GM12864 (cell line): ENCODE measurements at regions not wholly inside any gene's neighbourhood (a gene's known extent, or its start where the extent isn't known, plus 50 kb on each side); places are given as distances from the start of the nearest gene placed in this dataset.

Source experiments
- DNase-seq: peaks from one replicate; pipeline ENCODE4 v3.0.0-alpha.2; 2011; ENCODE audit warnings: low read depth
- H3K4me3 ChIP-seq: 2 replicates; pipeline ENCODE4 v1.5.1; 2011; ENCODE audit warnings: mild to moderate bottlenecking, low read depth, low read length, control low read depth
- CTCF ChIP-seq: IDR thresholded peaks from 2 replicates; pipeline ENCODE4 v1.5.1; 2011; ENCODE audit warnings: low read depth, mild to moderate bottlenecking, moderate library complexity, low read length, control low read depth, inconsistent platforms; ENCODE audit errors: missing control alignments

GRCh38 chr17:71171270-71171669 is 949.5 kb upstream of the SOX9 start:
- H3K4me3 ChIP-seq, result no peak overlapping the region
- TF ChIP-seq CTCF, result no peak
- DNase-seq, result no peak

- no peak overlapping the region for H3K4me3 ChIP-seq
- no peak for DNase-seq
- no peak for TF ChIP-seq CTCF
Observed at GRCh38 chr17:71173991-71174390, 946.8 kb upstream of the SOX9 start.

GRCh38 chr17:71176331-71176730 is 944.5 kb upstream of the SOX9 start:
- no peak for TF ChIP-seq CTCF
- no peak for DNase-seq
- H3K4me3 ChIP-seq, result no peak overlapping the region

- no peak overlapping the region for H3K4me3 ChIP-seq
- no peak for DNase-seq
- TF ChIP-seq CTCF, result no peak
Observed at GRCh38 chr17:71176928-71177443, 943.8 kb upstream of the SOX9 start.

GRCh38 chr17:71180801-71181385 is 939.9 kb upstream of the SOX9 start:
- H3K4me3 ChIP-seq, result no peak overlapping the region
- no peak for TF ChIP-seq CTCF
- DNase-seq, result no peak

- no peak for DNase-seq
- no peak for TF ChIP-seq CTCF
- H3K4me3 ChIP-seq, result no peak overlapping the region
Observed at GRCh38 chr17:71183066-71183660, 937.7 kb upstream of the SOX9 start.

GRCh38 chr17:71184716-71185115 is 936.1 kb upstream of the SOX9 start:
- TF ChIP-seq CTCF, result no peak
- DNase-seq, result no peak
- no peak overlapping the region for H3K4me3 ChIP-seq
